DMS 273 treated with DMSO at 0.1 percent for 48 hours (cell line): ENCODE measurements at regions not wholly inside any gene's neighbourhood (a gene's known extent, or its start where the extent isn't known, plus 50 kb on each side); places are given as distances from the start of the nearest gene placed in this dataset.
"Not testable (repeated sequence)": the region's sequence is repeated elsewhere in the genome, so short reads cannot be mapped to it uniquely, and the experiment has no call there.

Experiments
- DNase-seq: peaks from one replicate; lab custom pipeline; 2025; lab: John Stamatoyannopoulos, UW

- no peak for DNase-seq
Measured at GRCh38 chr7:35971133-35971891, 170.5 kb downstream of the SEPTIN7 start.

- DNase-seq, result peak; percentile 60
Measured at GRCh38 chr7:35975851-35976454, 175.1 kb downstream of the SEPTIN7 start.

- DNase-seq, result not testable (repeated sequence)
Measured at GRCh38 chr7:35978816-35979640, 174.0 kb upstream of the EEPD1 start.

- no peak for DNase-seq
Measured at GRCh38 chr7:35982600-35982999, 170.5 kb upstream of the EEPD1 start.

- no peak for DNase-seq
Measured at GRCh38 chr7:35983626-35984025, 169.4 kb upstream of the EEPD1 start.

GRCh38 chr7:35985126-35985754, 167.8 kb upstream of the EEPD1 start:
- peak; percentile 15 for DNase-seq

GRCh38 chr7:35987016-35987415, 166.0 kb upstream of the EEPD1 start:
- DNase-seq, result no peak

GRCh38 chr7:35988105-35988504, 164.9 kb upstream of the EEPD1 start:
- no peak for DNase-seq

- DNase-seq, result no peak
Measured at GRCh38 chr7:35988818-35989217, 164.2 kb upstream of the EEPD1 start.

- no peak for DNase-seq
Measured at GRCh38 chr7:35991511-35992232, 161.4 kb upstream of the EEPD1 start.

GRCh38 chr7:35992436-35992835, 160.6 kb upstream of the EEPD1 start:
- no peak for DNase-seq

GRCh38 chr7:35993113-35993512, 159.9 kb upstream of the EEPD1 start:
- no peak for DNase-seq

GRCh38 chr7:35993676-35994606, 159.1 kb upstream of the EEPD1 start:
- no peak for DNase-seq

- no peak for DNase-seq
Measured at GRCh38 chr7:35995334-35995733, 157.7 kb upstream of the EEPD1 start.

GRCh38 chr7:35998481-35998880, 154.6 kb upstream of the EEPD1 start:
- peak; percentile 13 for DNase-seq

GRCh38 chr7:36001546-36001945, 151.5 kb upstream of the EEPD1 start:
- DNase-seq, result no peak

GRCh38 chr7:36002900-36003299, 150.2 kb upstream of the EEPD1 start:
- DNase-seq, result no peak

GRCh38 chr7:36003343-36003742, 149.7 kb upstream of the EEPD1 start:
- DNase-seq, result no peak

GRCh38 chr7:36005293-36005692, 147.8 kb upstream of the EEPD1 start:
- no peak for DNase-seq

- no peak for DNase-seq
Measured at GRCh38 chr7:36005876-36006275, 147.2 kb upstream of the EEPD1 start.
